ENCODE measurements at regions not wholly inside any gene's neighbourhood (a gene's known extent, or its start where the extent isn't known, plus 50 kb on each side); places are given as distances from the start of the nearest gene placed in this dataset.

DNA sequence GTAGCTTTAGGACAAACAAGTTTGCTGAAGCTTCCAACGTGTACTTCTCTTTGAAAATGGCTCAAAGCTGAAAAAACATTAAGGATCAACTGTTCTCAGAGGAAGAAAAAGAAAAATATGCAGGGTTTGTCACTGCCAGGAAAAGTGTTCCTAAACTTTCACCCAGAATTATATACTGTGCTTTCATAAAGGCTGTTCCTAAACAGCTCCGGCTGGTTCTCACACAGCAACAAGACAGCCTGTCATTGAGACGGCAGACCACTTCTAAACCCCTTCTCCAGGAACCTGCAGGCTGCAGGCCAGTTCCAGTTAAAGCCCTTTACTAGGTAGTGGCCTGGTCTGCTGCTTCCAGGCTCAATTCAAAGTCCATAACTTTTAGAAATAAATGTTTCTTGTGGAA lies 97.4 kb upstream of the SOX4 start:
- Histone ChIP-seq H3K36me3 (ENCODE audit: control insufficient read depth in 4 of 4, insufficient read depth in 4 of 4, low read length in 3 of 4) (no peaks in the 10 kb centered on the region), H3K4me1 (ENCODE audit: control extremely low read depth in 1 of 4, control insufficient read depth in 4 of 4, insufficient read depth in 4 of 4, low read length in 3 of 4) (no peaks in the 10 kb centered on the region), H3K27ac (ENCODE audit: insufficient read depth in 1 of 2, low read depth in 1 of 2, low read length in 2 of 2, poor library complexity in 1 of 2, severe bottlenecking in 2 of 2) (no peak overlapping the region), H3K27me3 (replicated peaks in 2 of 5; ENCODE audit: control insufficient read depth in 4 of 5, insufficient read depth in 5 of 5, low read length in 4 of 5) (no peaks in the 10 kb centered on the region), H3K4me3 (ENCODE audit: control insufficient read depth in 1 of 7, extremely low read depth in 1 of 7, insufficient read depth in 4 of 7, low read depth in 2 of 7, low read length in 6 of 7) (no peak overlapping the region), H3K9me3 (ENCODE audit: control extremely low read depth in 1 of 5, control insufficient read depth in 4 of 5, insufficient read depth in 2 of 5, low read depth in 1 of 5, low read length in 4 of 5) (no peaks in the 10 kb centered on the region)
- no peak for DNase-seq
- POLR2A ChIA-PET: no interaction called here
- CTCF ChIA-PET: no interaction called here
- 100% methylated on average over 3 of the region's 3 CpGs for WGBS (ENCODE audit: insufficient coverage)

DNA sequence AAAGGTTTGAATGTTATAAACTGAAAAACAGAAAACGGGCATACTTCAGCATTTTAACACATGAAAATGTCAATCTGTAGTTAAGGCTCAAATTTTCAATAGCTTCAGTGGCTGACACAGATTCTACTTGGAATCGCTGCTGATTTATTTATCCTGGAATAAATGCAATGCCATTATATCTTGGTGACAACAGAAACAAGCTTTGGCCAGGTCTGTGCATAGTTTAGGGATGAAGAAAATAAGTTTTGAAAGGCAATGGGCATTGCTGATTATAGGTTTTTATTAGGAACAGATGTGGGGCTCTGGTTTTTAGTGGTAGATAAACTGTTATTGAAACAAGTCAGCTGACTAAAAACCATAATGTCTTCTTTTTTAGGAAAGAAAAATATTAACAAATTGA lies 96.8 kb upstream of the SOX4 start:
- CTCF ChIA-PET: no interaction called here
- H3K27ac ChIP-seq (ENCODE audit: insufficient read depth in 1 of 2, low read depth in 1 of 2, low read length in 2 of 2, poor library complexity in 1 of 2, severe bottlenecking in 2 of 2): no peak overlapping the region
- H3K9me3 ChIP-seq (ENCODE audit: control extremely low read depth in 1 of 5, control insufficient read depth in 4 of 5, insufficient read depth in 2 of 5, low read depth in 1 of 5, low read length in 4 of 5): no peaks in the 10 kb centered on the region
- H3K36me3 ChIP-seq (ENCODE audit: control insufficient read depth in 4 of 4, insufficient read depth in 4 of 4, low read length in 3 of 4): no peaks in the 10 kb centered on the region
- no peaks in the 10 kb centered on the region for H3K4me1 ChIP-seq (ENCODE audit: control extremely low read depth in 1 of 4, control insufficient read depth in 4 of 4, insufficient read depth in 4 of 4, low read length in 3 of 4)
- no CpG with 5 or more reads among the region's 2 CpGs for WGBS (ENCODE audit: insufficient coverage)
- POLR2A ChIA-PET: interaction anchor here (0.5 kb wide), 1 partner anchor 14 kb away, joined by 6 read pairs; no protein-coding TSS in a partner anchor
- no peak for DNase-seq
- H3K4me3 ChIP-seq (ENCODE audit: control insufficient read depth in 1 of 7, extremely low read depth in 1 of 7, insufficient read depth in 4 of 7, low read depth in 2 of 7, low read length in 6 of 7): no peak overlapping the region
- H3K27me3 ChIP-seq (replicated peaks in 2 of 5; ENCODE audit: control insufficient read depth in 4 of 5, insufficient read depth in 5 of 5, low read length in 4 of 5): no peaks in the 10 kb centered on the region

DNA sequence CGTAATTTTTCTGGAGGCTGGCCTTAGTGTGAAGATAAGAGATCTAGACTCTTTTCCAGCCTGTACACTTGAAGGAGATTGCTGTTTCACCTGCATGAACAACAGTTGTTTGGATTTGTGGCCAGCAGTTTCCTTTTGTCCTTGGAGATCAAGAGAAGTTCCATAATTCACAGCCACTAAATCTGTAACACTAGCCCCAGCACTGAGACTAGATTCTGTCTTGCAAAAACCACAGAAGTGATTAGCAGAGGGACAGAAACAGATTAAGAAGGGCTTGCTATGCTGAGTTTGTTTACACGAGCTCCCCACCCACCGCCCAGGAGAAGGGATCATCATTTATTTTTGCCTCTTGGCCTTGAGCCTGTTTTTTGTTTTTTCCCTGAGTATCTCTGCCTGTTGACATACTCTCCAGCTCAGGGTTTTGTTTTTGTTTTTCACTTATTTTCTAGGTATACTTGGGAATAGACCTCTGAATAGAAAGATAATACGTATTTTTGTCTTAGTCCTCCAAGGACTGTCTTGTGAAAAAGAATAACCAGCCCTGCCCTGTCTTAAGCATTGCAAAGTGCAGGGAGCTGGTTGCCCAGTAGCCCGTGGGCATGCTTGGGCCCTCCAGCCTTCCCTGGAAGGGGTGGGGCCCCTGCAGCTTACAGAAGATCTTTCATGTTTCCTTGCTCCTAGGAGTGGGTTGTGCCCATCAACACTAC lies 93.1 kb upstream of the SOX4 start:
- no peak overlapping the region for H3K27ac ChIP-seq (ENCODE audit: insufficient read depth in 1 of 2, low read depth in 1 of 2, low read length in 2 of 2, poor library complexity in 1 of 2, severe bottlenecking in 2 of 2)
- ChIA-PET CTCF (no interaction called here), POLR2A (no interaction called here)
- no peak overlapping the region for H3K4me3 ChIP-seq (ENCODE audit: control insufficient read depth in 1 of 7, extremely low read depth in 1 of 7, insufficient read depth in 4 of 7, low read depth in 2 of 7, low read length in 6 of 7)
- no peaks in the 10 kb centered on the region for H3K36me3 ChIP-seq (ENCODE audit: control insufficient read depth in 4 of 4, insufficient read depth in 4 of 4, low read length in 3 of 4)
- no peaks in the 10 kb centered on the region for H3K27me3 ChIP-seq (replicated peaks in 2 of 5; ENCODE audit: control insufficient read depth in 4 of 5, insufficient read depth in 5 of 5, low read length in 4 of 5)
- no peak for DNase-seq
- H3K9me3 ChIP-seq (ENCODE audit: control extremely low read depth in 1 of 5, control insufficient read depth in 4 of 5, insufficient read depth in 2 of 5, low read depth in 1 of 5, low read length in 4 of 5): peaks cover 0 to 2% (median 0%) of the 10 kb centered on the region in 5 experiments
- 93% methylated on average over 5 of the region's 5 CpGs for WGBS (ENCODE audit: insufficient coverage)
- H3K4me1 ChIP-seq (ENCODE audit: control extremely low read depth in 1 of 4, control insufficient read depth in 4 of 4, insufficient read depth in 4 of 4, low read length in 3 of 4): no peaks in the 10 kb centered on the region

DNA sequence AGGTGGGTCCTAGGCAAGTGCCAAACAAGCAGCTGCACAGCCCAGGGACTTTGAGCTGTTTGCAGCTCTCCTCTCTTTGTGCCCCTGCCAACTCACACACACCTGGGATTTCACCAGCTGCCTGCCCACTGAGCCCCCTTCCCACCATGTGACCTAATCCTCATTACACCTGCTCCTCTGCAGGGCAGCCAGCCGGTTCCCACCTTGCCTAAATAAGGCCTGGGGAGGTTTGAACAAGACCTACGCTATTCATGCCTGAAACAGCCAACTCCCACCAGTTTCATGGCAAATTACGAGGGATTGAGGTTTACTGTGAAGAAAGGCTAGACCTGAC lies 92.6 kb upstream of the SOX4 start:
- 75% methylated on average over 1 of the region's 3 CpGs for WGBS (ENCODE audit: insufficient coverage)
- POLR2A ChIA-PET: interaction anchor here (0.5 kb wide), 1 partner anchor 1758 kb away, joined by 3 read pairs; no protein-coding TSS in a partner anchor
- Histone ChIP-seq H3K9me3 (ENCODE audit: control extremely low read depth in 1 of 5, control insufficient read depth in 4 of 5, insufficient read depth in 2 of 5, low read depth in 1 of 5, low read length in 4 of 5) (peaks cover 0 to 2% (median 0%) of the 10 kb centered on the region in 5 experiments), H3K4me3 (ENCODE audit: control insufficient read depth in 1 of 7, extremely low read depth in 1 of 7, insufficient read depth in 4 of 7, low read depth in 2 of 7, low read length in 6 of 7) (no peak overlapping the region), H3K4me1 (ENCODE audit: control extremely low read depth in 1 of 4, control insufficient read depth in 4 of 4, insufficient read depth in 4 of 4, low read length in 3 of 4) (no peaks in the 10 kb centered on the region), H3K36me3 (ENCODE audit: control insufficient read depth in 4 of 4, insufficient read depth in 4 of 4, low read length in 3 of 4) (no peaks in the 10 kb centered on the region), H3K27me3 (replicated peaks in 2 of 5; ENCODE audit: control insufficient read depth in 4 of 5, insufficient read depth in 5 of 5, low read length in 4 of 5) (no peaks in the 10 kb centered on the region), H3K27ac (ENCODE audit: insufficient read depth in 1 of 2, low read depth in 1 of 2, low read length in 2 of 2, poor library complexity in 1 of 2, severe bottlenecking in 2 of 2) (no peak overlapping the region)
- CTCF ChIA-PET: interaction anchor here (0.7 kb wide), 1 partner anchor 60 kb away, joined by 3 read pairs; no protein-coding TSS in a partner anchor
- DNase-seq: no peak

DNA sequence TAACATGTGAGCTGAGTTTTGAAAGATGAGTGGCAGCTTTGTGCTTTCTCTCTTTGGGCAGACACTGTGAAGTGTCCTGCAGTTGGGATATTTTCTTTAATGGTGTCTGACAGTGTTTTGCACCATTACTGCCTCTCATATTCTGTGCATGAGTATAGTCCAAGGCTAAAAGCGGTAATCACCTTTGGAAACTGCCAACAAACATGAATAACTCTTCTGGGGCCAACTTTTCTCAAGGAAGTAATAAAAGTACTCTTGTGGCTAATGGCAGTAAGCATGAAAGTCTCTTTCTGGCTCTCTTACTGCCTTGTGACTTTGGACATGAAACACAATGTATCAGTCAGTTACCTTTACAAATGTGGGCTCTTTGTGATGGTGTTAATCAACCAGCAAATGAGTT lies 91.7 kb upstream of the SOX4 start:
- H3K27me3 ChIP-seq (replicated peaks in 2 of 5; ENCODE audit: control insufficient read depth in 4 of 5, insufficient read depth in 5 of 5, low read length in 4 of 5): no peaks in the 10 kb centered on the region
- no peak overlapping the region for H3K27ac ChIP-seq (ENCODE audit: insufficient read depth in 1 of 2, low read depth in 1 of 2, low read length in 2 of 2, poor library complexity in 1 of 2, severe bottlenecking in 2 of 2)
- WGBS (ENCODE audit: insufficient coverage): 80% methylated on average over 1 of the region's 1 CpG
- no peaks in the 10 kb centered on the region for H3K4me1 ChIP-seq (ENCODE audit: control extremely low read depth in 1 of 4, control insufficient read depth in 4 of 4, insufficient read depth in 4 of 4, low read length in 3 of 4)
- no peak for DNase-seq
- H3K4me3 ChIP-seq (ENCODE audit: control insufficient read depth in 1 of 7, extremely low read depth in 1 of 7, insufficient read depth in 4 of 7, low read depth in 2 of 7, low read length in 6 of 7): no peak overlapping the region
- POLR2A ChIA-PET: no interaction called here
- no peaks in the 10 kb centered on the region for H3K36me3 ChIP-seq (ENCODE audit: control insufficient read depth in 4 of 4, insufficient read depth in 4 of 4, low read length in 3 of 4)
- CTCF ChIA-PET: interaction anchor here (0.7 kb wide), 1 partner anchor 59 kb away, joined by 3 read pairs; no protein-coding TSS in a partner anchor
- peaks cover 0 to 2% (median 0%) of the 10 kb centered on the region in 5 experiments for H3K9me3 ChIP-seq (ENCODE audit: control extremely low read depth in 1 of 5, control insufficient read depth in 4 of 5, insufficient read depth in 2 of 5, low read depth in 1 of 5, low read length in 4 of 5)

DNA sequence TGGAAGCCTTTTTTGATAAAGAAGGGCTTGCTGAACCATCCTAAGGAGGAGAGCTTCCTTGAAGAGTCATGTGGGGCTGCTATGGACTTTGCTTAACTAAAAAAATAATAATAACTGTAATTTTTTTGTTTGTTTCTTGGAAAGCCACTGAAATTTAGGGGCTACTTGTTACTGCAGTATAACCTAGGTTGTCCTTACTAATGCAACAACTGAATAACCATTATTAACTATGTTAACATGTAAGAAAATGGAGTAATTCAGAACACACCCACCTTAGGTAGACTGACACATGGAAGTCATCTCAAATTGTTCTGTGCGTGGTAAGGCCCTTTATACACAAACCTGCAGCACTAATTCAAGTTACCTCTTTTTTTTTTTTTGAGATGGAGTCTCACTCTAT lies 90.9 kb upstream of the SOX4 start:
- H3K36me3 ChIP-seq (ENCODE audit: control insufficient read depth in 4 of 4, insufficient read depth in 4 of 4, low read length in 3 of 4): no peaks in the 10 kb centered on the region
- 100% methylated on average over 1 of the region's 1 CpG for WGBS (ENCODE audit: insufficient coverage)
- no peaks in the 10 kb centered on the region for H3K4me1 ChIP-seq (ENCODE audit: control extremely low read depth in 1 of 4, control insufficient read depth in 4 of 4, insufficient read depth in 4 of 4, low read length in 3 of 4)
- POLR2A ChIA-PET: no interaction called here
- H3K4me3 ChIP-seq (ENCODE audit: control insufficient read depth in 1 of 7, extremely low read depth in 1 of 7, insufficient read depth in 4 of 7, low read depth in 2 of 7, low read length in 6 of 7): no peak overlapping the region
- CTCF ChIA-PET: no interaction called here
- no peak overlapping the region for H3K27ac ChIP-seq (ENCODE audit: insufficient read depth in 1 of 2, low read depth in 1 of 2, low read length in 2 of 2, poor library complexity in 1 of 2, severe bottlenecking in 2 of 2)
- H3K9me3 ChIP-seq (ENCODE audit: control extremely low read depth in 1 of 5, control insufficient read depth in 4 of 5, insufficient read depth in 2 of 5, low read depth in 1 of 5, low read length in 4 of 5): peaks cover 0 to 2% (median 0%) of the 10 kb centered on the region in 5 experiments
- H3K27me3 ChIP-seq (replicated peaks in 2 of 5; ENCODE audit: control insufficient read depth in 4 of 5, insufficient read depth in 5 of 5, low read length in 4 of 5): no peaks in the 10 kb centered on the region
- no peak for DNase-seq

DNA sequence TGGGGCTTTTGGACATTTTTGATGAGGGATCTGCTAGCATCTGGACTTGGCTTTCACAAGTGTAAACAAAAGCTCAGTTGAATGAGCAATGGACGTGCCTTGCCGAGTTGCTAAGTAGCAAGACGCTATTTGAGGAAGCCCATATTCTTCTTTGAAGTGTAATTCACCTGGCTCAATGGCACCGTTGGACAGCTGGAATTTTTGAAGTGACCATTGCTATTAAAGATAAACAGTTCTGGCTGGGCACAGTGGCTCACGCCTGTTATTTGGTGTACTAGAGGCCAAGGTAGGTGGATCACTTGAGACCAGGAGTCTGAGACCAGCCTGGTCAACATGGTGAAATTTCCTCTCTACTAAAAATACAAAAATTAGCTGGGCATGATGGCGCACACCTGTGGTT lies 88.8 kb upstream of the SOX4 start:
- 100% methylated on average over 5 of the region's 6 CpGs for WGBS (ENCODE audit: insufficient coverage)
- Histone ChIP-seq H3K36me3 (ENCODE audit: control insufficient read depth in 4 of 4, insufficient read depth in 4 of 4, low read length in 3 of 4) (no peaks in the 10 kb centered on the region), H3K27me3 (replicated peaks in 2 of 5; ENCODE audit: control insufficient read depth in 4 of 5, insufficient read depth in 5 of 5, low read length in 4 of 5) (no peaks in the 10 kb centered on the region), H3K9me3 (ENCODE audit: control extremely low read depth in 1 of 5, control insufficient read depth in 4 of 5, insufficient read depth in 2 of 5, low read depth in 1 of 5, low read length in 4 of 5) (peaks cover 0 to 2% (median 0%) of the 10 kb centered on the region in 5 experiments), H3K27ac (ENCODE audit: insufficient read depth in 1 of 2, low read depth in 1 of 2, low read length in 2 of 2, poor library complexity in 1 of 2, severe bottlenecking in 2 of 2) (no peak overlapping the region), H3K4me1 (ENCODE audit: control extremely low read depth in 1 of 4, control insufficient read depth in 4 of 4, insufficient read depth in 4 of 4, low read length in 3 of 4) (no peaks in the 10 kb centered on the region), H3K4me3 (ENCODE audit: control insufficient read depth in 1 of 7, extremely low read depth in 1 of 7, insufficient read depth in 4 of 7, low read depth in 2 of 7, low read length in 6 of 7) (no peak overlapping the region)
- CTCF ChIA-PET: interaction anchor here (0.6 kb wide), 1 partner anchor 411 kb away, joined by 3 read pairs; no protein-coding TSS in a partner anchor
- POLR2A ChIA-PET: interaction anchor here (0.7 kb wide), 1 partner anchor 710 kb away, joined by 3 read pairs; no protein-coding TSS in a partner anchor
- DNase-seq: no peak
